HG02798 (cell line): ENCODE measurements at regions not wholly inside any gene's neighbourhood (a gene's known extent, or its start where the extent isn't known, plus 50 kb on each side); places are given as distances from the start of the nearest gene placed in this dataset.
"Not testable (repeated sequence)": the region's sequence is repeated elsewhere in the genome, so short reads cannot be mapped to it uniquely, and the experiment has no call there.

ENCODE experiments used
- ATAC-seq: cut with Tn5 transposase; IDR thresholded peaks from one replicate; pipeline ENCODE4 v1.9.1; 2021; ENCODE audit warnings: mild to moderate bottlenecking; ENCODE audit not compliant: unreplicated experiment, poor library complexity

DNA sequence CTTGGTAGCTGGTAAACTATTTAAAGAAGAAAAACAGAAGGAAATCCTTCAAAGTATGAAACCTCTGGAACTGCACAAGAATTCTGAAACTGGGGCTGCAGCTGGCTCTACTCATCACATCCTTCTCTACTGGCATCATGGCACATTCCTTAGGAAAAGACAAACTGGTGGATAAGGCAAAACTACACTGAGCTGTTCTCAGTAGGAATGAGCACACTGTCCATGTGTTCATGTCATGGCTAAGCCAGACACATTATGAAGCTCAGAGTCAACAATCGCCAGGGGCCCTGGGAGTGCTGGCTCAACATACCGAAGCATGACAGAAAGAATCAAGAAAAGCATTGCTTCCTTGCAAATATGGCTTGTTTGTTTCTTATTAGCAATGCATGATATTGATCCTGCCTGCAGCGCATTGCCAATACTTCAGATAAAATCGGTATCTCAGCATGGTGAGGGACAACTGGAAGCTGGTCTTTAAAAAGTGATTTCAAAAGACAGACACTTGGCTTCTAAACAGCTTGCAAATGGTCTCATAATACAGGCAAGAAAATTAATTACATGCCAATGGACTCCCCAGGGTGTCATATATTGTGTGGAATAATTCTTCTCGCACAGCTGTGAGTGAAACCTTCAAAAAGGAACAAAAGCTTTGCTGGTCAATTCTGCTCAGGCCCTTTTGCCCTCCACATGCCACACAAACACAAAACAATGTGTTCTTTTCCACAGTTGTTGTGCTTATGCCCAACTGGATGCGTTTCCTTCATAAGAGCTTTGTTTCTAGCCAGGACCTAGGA lies 300.2 kb upstream of the VCX start:
- no peak for ATAC-seq

DNA sequence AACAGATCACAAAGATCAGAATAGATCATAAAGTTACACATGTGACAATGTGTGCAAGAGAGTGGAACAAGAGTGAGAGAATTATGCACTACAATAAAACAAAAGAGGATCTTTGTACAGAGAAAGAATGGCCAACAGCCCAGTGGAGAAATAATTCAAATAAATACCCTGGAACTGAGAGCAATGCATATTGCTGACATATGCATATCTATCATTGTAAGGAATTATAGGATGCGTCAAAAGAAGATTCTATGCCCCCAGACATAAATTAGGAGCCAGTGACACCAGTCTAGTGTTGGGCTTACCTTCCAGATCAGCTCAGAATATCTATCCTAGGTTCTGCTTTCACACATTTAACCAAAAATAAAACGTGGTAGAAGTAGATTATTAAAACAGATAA lies 320.1 kb upstream of the VCX start:
- no peak for ATAC-seq

DNA sequence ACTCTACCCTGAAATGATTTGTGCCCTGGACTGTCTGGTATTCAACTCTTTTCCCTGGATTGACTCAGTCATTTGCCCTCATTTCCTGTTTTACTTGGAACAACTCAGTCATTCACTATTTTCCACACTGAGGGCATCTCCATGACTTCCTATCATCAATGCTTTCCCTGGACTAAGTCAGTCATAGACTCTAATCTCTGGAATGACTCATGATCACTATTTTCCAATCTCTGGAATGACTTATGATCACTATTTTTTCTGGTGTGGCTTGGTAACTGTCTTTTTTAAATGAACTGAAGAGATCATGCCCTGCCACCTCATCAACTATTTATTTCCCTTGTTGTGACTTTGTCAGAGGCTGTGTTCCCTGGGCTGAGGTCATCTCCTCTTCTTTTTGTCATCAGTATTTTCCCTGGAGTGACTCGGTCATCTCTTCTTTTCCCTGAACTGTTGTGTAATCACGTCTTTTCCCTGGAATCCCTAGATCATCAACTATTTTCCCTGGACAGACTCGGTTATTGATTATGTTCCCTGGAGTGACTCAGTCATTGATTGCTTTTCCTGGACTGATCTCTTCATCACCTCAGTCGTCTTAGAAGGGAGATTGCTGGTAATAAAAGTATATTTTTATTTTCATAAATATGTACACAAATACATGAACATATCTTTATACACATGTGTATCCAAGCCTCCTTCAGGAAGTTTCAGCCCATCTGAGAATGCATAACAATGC lies 327.1 kb upstream of the VCX start:
- ATAC-seq: no peak

DNA sequence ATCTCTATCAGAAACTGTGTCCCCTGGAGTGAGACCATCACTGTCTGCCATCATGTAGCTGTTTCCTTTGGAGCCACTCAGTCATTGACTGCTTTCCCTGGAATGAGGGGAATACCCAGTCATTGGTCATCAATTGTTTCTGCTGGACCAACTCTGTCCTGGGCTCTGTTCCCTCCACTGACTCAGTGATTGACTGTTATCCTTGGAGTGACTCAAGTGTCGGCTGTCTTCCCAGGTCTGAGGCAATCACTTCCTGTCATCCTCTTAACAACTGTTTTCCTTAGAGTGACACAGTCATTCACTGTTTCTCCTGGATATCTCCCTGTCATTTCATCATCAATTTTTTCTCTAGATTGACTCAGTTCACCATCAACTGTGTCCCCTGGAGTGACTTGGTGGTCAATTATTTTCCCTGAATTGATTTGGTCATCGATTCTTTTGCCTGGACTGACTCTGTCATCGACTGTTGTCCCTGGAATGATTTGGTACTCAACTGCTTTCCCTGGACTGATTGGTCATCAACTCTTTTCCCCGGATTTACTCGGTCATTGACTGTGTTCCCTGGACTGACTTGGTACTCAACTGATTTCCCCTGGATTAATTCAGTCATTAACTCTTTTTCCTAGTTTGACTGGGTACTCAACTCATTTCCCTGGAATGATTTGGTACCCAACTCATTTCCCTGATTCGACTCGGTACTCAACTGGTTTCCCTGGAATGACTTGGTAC lies 327.9 kb upstream of the VCX start:
- no peak for ATAC-seq

DNA sequence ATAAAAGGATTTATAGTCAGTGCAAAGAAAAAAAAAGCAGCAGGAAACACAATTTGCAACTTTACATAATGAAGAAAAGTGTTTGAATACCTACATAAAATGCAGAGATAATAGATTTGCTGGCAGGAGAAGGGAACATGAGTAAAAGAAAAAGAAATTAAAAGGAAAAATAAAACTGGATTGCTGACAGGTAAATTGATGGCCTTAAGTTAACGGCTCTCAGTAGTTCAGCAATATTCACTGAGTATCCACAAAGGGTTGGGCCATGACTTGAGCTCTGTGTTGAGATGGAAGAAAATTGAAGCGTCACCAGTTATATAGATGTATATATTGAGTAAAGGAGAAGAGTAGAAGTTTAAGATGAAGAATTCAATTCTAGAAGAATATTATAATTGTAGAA lies 330.1 kb upstream of the VCX start:
- no peak for ATAC-seq

DNA sequence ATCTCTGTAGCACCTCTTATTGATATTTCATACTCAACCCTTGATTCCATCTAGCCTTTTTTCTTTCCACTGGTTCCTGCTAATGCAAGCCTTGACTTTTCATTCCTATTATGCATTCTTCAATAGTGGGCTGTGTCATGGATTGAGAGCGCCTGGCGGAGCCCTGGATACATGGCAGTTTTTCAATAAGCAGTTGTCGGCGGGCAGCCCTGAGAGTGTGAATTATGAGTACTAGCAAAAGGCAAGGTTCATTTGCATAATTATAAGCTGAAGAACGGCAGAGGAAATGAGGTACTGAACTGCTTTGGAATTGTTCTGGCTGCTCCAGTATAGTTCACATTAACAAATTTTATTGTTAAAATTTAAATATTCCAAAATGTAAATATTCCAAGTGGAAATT lies 339.7 kb upstream of the VCX start:
- no peak for ATAC-seq

DNA sequence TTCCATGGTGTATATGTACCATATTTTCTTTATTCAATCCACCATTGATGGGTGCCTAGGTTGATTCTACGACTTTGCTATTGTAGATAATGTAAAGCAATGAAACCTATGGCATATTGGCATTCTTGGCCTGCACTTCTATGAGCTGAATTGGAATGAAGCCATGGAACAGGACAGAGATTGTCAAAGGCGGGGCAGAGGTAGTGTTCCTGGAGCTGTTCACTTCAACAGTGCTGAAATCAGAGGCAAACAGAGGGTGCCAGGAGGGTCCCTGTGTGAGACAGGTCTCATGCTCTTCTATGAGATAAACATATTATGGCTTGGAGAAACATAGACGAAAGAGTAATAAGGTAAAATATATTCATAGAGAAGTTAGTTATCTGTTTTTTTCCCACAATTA lies 342.6 kb upstream of the VCX start:
- ATAC-seq: no peak

DNA sequence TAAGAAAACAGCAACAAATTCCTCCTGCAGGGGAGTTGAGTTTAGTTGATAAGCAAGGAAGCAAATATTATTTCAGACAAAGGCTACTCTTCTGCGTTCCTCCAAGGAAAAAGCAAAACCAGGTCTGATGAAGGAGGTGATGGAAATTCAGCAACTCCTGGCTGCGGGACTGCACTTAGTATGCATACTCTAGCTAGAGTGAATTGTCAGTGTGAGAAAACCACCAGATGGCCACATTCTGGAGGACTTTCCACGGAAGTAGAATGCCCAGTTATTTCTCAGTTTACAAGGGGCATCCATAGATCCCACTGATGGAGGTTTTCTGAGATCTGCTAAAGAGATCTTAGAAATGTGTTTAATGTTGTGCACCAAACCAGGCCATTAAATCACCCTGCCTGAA lies 338.6 kb upstream of the PUDP start:
- no peak for ATAC-seq

DNA sequence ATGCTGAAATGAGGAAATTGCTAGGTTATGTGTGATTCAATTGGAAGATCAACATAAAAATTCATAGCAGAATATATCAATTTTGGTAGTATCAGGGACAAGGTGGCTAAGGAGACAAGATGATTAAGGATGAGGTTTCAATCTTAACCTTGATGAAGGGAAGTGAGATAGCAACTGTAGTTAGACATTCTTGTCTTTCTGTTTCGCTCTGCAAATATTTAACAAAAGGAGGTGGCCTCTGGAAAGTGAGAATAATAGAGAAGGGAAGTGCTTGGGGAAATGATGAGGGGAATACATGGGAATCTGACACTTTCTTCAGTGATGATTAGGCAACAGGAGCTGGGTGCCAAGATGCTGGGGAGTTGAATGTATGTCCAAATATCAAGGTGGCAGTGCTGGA lies 337.1 kb upstream of the PUDP start:
- ATAC-seq: no peak

DNA sequence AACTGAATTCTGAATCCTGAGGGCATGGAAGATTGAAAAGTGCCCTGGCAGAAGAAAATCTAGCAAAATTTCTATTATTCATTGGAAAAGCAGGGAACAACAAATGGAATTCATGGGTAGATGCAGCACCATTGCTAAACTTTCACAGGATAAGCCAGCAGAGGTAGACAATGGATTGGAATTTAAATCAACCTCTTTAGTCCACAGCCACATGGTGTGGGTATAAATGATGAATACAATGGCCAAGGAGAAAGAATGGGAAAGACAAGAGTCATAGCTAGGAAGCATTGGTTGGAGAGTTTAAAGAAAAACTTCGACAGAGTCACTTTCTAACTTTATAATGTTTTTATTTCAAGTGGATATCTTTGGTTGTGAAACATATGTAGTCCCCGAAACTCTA lies 332.8 kb upstream of the PUDP start:
- ATAC-seq: no peak

DNA sequence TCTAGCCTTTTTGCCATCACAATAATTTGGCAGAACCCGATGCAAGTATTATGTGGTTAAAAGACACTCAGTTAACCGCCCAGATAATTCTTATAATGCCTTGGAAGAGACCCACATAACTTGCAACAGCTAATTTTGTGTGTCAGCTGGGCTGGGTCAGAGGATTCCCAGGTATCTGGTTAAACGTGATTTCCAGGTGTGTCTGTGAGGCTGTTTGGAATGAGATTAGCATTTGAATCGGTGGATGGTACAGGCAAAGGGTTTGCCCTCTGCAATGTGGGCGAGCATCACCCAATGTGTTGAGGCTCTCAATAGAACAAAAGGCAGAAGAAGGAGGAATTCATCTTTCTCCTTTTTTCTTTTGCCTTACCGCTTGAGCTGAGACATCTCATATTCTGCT lies 314.2 kb upstream of the PUDP start:
- no peak for ATAC-seq

DNA sequence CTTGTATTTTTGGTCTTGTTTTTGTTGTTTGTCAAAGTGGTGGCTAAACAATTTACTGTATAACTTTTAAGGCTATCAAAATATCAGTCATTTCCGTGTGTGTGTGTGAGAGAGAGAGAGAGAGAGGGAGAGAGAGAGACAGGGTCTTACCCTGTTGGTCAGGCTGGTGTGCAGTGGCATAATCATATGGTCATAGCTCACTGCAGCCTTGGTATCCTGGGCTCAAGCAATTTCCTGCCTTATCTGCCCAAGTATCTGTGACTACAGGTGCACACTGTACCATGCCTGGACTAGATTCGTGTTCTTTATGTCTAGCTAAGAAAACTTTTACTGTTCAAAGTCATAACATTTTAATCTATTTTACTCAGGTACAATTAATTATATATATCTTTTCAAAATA lies 313.1 kb upstream of the PUDP start:
- not testable (repeated sequence) for ATAC-seq

DNA sequence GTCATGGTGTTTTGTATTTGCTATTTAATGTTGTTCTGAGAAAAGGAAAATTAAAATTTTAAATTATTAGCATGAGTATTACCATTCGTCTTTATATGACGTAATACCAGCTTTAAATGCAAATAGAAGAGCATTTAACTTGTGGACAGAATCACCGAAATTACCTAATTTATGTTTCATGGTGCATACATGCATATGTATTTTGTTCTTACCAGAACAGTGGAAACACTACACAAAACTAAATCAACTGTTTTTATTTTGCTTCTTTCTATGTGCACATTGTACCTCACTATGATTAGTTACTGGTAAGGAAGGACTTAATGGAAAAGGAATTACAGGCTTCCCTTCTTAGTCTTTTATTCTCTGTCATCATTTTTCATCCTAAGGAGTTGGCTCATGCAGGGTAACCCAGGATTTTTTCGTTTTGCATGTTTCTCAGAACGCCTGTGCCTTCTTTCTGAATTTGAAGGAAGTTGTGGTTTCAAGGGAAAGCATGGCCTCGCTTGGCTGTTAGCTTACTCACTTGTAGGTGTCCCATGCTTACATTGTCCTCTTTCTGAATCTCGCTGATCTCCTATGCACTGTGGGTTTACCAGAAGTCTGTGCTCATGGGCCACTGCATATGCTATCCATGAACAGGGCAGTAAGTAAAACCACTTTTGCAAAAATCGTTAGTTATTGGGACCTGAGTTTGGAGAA lies 300.0 kb upstream of the PUDP start:
- no peak for ATAC-seq

DNA sequence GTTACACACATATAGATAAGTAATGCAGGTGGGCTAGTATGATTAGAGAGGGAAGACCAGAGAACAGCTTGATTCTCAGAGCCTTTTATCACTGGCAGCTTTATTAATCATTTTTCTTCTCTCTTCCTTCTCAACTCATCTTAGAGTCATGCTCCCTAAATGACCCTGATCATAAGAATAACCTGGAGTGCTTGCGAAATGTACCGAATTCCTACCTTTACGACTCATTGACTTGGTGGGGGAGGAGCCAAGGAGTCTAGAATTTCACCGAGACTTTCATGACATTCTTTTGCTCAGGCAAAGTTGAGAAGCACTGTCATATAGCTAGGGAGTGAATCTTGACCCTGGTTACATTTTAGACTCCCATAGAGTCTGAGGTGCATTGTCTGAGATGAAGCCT lies 298.9 kb upstream of the PUDP start:
- ATAC-seq: no peak

DNA sequence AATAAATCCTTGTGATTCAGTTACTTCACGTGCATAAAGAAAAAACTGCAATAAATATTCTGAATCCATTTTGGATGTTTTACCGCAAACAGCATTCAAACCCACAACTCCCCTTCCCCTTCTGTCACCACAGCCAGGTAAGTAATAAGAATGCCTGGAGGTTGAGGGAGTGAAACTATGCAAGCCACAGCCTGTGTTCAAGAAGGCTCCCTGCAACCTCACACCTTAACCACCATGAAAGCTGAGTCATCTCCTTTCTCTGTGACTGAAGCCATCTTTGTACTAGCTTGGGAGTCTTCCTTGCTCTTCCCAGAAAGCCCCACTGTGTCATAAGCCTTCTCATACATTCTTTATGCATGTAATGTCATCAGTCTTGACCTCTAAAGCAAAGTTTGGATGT lies 297.0 kb upstream of the PUDP start:
- peak; percentile 99 for ATAC-seq

DNA sequence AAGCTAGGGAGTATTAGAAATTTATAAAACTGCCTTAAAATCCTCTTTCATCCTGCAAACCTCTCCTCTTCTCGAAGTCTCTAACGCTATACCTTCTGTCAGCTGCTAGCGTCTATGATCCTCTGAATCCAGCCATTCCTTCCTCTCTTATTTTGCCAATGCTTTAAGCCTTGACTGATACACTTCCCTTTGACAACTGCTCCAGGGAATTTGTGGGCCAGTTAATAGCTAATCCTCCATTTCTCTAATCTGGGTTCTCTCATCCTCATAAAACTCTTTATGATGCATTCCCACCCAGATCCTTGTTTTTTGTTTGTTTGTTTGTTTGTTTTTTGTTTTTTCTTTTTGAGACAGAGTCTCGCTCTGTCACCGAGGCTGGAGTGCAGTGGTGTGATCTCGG lies 293.6 kb upstream of the PUDP start:
- no peak for ATAC-seq

DNA sequence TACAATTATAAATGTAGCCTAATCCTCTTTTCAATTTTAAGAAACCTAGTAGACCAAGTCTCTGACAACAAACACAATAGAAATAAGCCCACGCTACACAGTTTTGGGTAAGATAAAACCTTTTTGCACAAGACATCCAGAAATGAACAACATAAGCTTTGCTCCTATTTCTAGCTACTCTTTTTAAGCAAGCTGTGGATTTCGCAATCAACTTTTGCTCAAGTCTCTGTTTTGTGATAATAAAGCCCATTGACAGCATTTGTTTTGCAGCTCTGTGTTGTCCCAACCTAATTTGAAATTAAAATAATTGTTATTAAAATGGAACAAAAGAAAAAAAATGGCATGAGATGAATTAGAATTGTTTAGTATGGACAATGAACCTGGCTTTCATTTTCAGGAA lies 287.9 kb upstream of the PUDP start:
- ATAC-seq: no peak

DNA sequence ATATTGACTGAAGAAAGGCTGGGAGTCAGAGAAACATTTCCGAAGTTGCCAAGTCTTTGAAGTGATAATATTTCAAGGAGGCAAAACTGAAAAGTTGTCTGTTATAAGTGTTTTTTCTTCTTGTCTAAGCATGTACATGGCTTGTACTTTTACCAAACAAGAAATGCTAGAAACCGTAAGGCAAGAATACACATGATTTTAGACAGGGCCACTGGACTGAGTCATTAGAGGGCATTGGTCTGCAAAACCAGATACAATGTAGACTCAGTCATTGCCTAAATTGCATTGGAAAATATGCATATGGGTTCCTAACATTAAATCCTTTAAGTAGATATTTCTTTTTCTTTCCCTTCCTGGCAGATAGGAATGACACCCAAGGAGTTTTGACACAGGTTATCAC lies 284.9 kb upstream of the PUDP start:
- ATAC-seq: no peak

DNA sequence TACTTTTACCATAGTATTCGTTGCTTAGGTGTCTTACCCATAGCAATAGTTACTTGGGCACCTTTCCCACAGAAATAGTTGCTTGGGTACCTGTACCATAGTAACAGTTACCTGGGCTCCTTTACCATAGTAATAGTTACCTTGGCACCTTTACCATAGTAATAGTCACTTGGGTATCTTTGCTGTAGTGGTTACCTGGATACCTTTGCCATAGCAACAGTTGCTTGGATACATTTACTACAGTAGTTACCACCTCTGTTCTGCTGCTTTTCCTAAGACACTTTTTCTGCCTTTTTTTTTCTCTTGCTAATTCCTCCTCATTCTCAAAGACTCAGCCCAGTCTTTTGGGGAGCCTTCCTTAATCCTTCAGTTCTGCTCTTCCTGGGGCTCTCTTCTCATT lies 272.8 kb upstream of the PUDP start:
- no peak for ATAC-seq

DNA sequence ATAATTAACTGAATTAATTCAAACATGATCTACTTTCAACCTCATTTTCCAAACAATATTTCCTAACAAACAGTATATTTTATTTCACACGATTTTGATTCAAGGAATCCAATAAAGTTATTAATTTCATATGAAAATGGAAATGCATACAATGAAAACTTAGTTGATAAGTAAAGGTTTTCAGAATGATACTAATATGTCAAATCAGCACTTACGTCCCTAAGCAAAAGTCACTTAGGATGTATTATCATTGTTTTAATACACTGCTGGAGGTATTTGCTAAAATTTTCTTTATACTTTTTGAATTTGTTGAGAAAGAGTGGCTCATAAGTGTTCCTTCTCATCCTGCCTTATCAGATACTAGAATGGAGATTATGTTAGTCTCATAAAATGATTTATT lies 266.8 kb upstream of the PUDP start:
- no peak for ATAC-seq

DNA sequence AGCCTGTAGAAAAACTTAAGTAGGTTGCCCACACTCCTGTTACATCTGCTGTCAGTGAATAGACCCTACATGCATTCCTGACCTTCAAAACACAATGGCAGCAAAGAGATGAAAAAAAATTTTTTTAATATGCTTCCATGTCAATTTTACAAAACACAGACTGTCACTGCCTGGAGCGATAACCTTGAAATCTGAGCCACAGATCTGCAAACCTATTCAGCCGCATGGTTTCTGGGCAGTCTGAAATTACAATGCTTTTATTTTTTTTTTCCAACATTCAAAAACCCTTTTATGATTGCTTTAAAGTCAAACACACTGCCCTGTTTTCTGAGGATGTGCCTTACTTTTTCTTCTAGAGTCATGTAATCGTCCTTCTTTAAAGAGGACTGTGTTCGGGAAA lies 264.9 kb upstream of the PUDP start:
- ATAC-seq: no peak
